Mesothelial cell of epicardium (in vitro differentiated cells): ENCODE measurements at regions not wholly inside any gene's neighbourhood (a gene's known extent, or its start where the extent isn't known, plus 50 kb on each side); places are given as distances from the start of the nearest gene placed in this dataset.
"Not testable (repeated sequence)": the region's sequence is repeated elsewhere in the genome, so short reads cannot be mapped to it uniquely, and the experiment has no call there.

ENCODE experiments used
- DNase-seq, 2 experiments: peaks; one replicate each; pipeline ENCODE4 v3.0.0; 2021; ENCODE audit warnings: low spot score in 2 of 2; ENCODE audit not compliant: unreplicated experiment in 2 of 2
- H3K27ac Mint-ChIP-seq: 2 replicates; pipeline ENCODE4 v1.8.0; 2021; ENCODE audit warnings: mixed read lengths
- H3K27me3 Mint-ChIP-seq: 2 replicates; pipeline ENCODE4 v1.8.0; 2021; ENCODE audit warnings: low read depth, mixed read lengths
- H3K36me3 Mint-ChIP-seq: 2 replicates; pipeline ENCODE4 v1.8.0; 2021; ENCODE audit warnings: mixed read lengths
- H3K4me1 Mint-ChIP-seq: 2 replicates; pipeline ENCODE4 v1.8.0; 2021; ENCODE audit warnings: mixed read lengths
- H3K4me3 Mint-ChIP-seq: 2 replicates; pipeline ENCODE4 v1.8.0; 2021; ENCODE audit warnings: mild to moderate bottlenecking, moderate library complexity, mixed read lengths
- H3K9me3 Mint-ChIP-seq: 2 replicates; pipeline ENCODE4 v1.8.0; 2021; ENCODE audit warnings: mixed read lengths
- CTCF ChIP-seq: fragments of 200-600 bp; sonication (generic); IDR thresholded peaks from one replicate; pipeline ENCODE4 v1.5.0; 2021; ENCODE audit warnings: antibody characterized with exemption; ENCODE audit not compliant: unreplicated experiment

- Mint-ChIP-seq H3K4me3 (no peak overlapping the region), H3K27me3 (no peaks in the 10 kb centered on the region), H3K4me1 (no peaks in the 10 kb centered on the region), H3K36me3 (no peaks in the 10 kb centered on the region), H3K27ac (no peak overlapping the region), H3K9me3 (peaks cover 5% of the 10 kb centered on the region)
- DNase-seq, result no peak
- no peak for TF ChIP-seq CTCF
Observed at GRCh38 chr2:35199298-35199697, 1156.3 kb upstream of the CRIM1 start.

DNA sequence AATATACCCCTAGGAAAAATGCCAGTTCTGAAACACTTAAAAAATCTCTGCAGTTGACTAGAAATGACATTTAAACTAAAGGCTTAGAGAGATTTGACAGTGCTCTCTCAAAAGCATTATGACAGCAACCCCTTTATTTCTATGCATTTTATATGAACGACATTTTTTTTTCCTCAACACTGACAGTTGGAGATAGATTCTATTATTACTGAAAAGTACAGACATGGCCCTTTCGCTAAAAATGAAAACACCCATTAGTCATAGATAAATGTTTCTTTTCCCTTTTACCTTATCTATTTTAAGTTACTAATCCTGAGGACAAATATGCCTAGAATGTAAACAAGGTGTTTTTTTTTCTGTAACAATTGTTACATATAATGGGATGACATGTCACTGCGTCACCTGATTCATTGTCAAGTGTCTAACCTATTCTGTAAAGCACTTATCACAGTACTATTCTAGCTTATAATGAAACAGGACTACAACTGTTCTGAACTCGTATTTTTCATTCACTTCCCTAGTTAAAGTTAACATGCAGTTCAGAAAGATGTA, 1169.6 kb upstream of the CRIM1 start:
- no peak for TF ChIP-seq CTCF
- peaks cover 2% of the 10 kb centered on the region for H3K9me3 Mint-ChIP-seq
- H3K27me3 Mint-ChIP-seq, result no peaks in the 10 kb centered on the region
- DNase-seq, result no peak
- no peaks in the 10 kb centered on the region for H3K36me3 Mint-ChIP-seq
- H3K4me3 Mint-ChIP-seq, result no peak overlapping the region
- no peak overlapping the region for H3K27ac Mint-ChIP-seq
- H3K4me1 Mint-ChIP-seq, result no peaks in the 10 kb centered on the region

GRCh38 chr2:35184471-35184870, 1171.1 kb upstream of the CRIM1 start:
- Mint-ChIP-seq H3K27ac (no peak overlapping the region), H3K27me3 (no peaks in the 10 kb centered on the region), H3K9me3 (no peaks in the 10 kb centered on the region), H3K36me3 (no peaks in the 10 kb centered on the region), H3K4me1 (no peaks in the 10 kb centered on the region), H3K4me3 (no peak overlapping the region)
- TF ChIP-seq CTCF, result no peak
- no peak for DNase-seq

DNA sequence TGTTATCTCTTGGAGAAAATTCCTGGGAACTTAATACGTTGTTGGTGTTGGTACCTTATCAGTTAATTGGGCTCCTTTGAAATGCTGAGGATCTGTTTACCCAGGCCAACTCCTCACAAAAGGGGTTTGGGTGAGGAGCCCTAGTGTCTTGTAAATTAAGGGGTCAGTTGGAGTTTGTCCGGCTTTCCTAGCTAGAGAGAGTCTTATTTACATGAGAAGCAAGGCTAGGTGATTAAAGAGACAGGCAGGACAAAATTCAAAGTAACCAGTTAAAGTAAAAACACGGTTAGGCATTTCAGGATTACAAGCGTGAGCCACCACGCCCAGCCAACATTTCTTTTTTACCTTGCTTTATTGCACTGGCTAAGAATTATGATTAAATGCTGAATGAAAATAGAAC, 1178.9 kb upstream of the CRIM1 start:
- not testable (repeated sequence) for DNase-seq, H3K4me3 Mint-ChIP-seq, H3K36me3 Mint-ChIP-seq, H3K4me1 Mint-ChIP-seq, H3K27ac Mint-ChIP-seq, H3K27me3 Mint-ChIP-seq, H3K9me3 Mint-ChIP-seq

DNA sequence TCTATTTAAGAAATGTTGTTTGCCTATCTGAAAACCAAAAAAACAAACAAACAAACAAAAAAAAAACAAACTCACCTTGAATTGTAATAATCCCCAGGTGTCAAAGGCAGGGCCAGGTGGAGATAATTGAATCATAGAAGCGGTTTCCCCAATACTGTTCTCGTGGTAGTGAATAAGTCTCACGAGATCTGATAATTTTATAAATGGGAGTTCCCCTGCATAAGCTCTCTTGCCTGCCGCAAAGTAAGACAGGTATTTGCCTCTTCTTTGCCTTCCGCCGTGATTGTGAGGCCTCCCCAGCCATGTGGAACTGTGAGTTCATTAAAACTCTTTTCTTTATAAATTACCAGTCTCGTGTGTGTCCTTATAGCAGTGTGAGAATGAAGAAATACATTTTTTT, 1180.7 kb upstream of the CRIM1 start:
- Mint-ChIP-seq H3K4me3 (no peak overlapping the region), H3K27ac (no peak overlapping the region)

GRCh38 chr2:35172687-35173086, 1182.9 kb upstream of the CRIM1 start:
- H3K27me3 Mint-ChIP-seq, result no peaks in the 10 kb centered on the region
- no peak for TF ChIP-seq CTCF
- peaks cover 6% of the 10 kb centered on the region for H3K4me1 Mint-ChIP-seq
- H3K9me3 Mint-ChIP-seq, result no peaks in the 10 kb centered on the region
- no peak overlapping the region for H3K4me3 Mint-ChIP-seq
- H3K36me3 Mint-ChIP-seq, result no peaks in the 10 kb centered on the region
- H3K27ac Mint-ChIP-seq, result no peak overlapping the region
- DNase-seq, result no peak

More for the DNA sequence above, 1180.7 kb upstream of the CRIM1 start:
- H3K4me1 Mint-ChIP-seq, result peaks cover 6% of the 10 kb centered on the region
- no peak for DNase-seq
- H3K9me3 Mint-ChIP-seq, result no peaks in the 10 kb centered on the region
- no peak for TF ChIP-seq CTCF
- no peaks in the 10 kb centered on the region for H3K36me3 Mint-ChIP-seq
- H3K27me3 Mint-ChIP-seq, result no peaks in the 10 kb centered on the region
